GM21737 (cell line): ENCODE measurements at regions not wholly inside any gene's neighbourhood (a gene's known extent, or its start where the extent isn't known, plus 50 kb on each side); places are given as distances from the start of the nearest gene placed in this dataset.
A peak's percentile ranks its signal among the peaks of the same experiment; 100 is the strongest.
"Not testable (repeated sequence)": the region's sequence is repeated elsewhere in the genome, so short reads cannot be mapped to it uniquely, and the experiment has no call there.

Source experiments
- ATAC-seq: cut with Tn5 transposase; IDR thresholded peaks from one replicate; pipeline ENCODE4 v1.9.1; 2021; ENCODE audit warnings: mild to moderate bottlenecking, moderate library complexity; ENCODE audit not compliant: unreplicated experiment

DNA sequence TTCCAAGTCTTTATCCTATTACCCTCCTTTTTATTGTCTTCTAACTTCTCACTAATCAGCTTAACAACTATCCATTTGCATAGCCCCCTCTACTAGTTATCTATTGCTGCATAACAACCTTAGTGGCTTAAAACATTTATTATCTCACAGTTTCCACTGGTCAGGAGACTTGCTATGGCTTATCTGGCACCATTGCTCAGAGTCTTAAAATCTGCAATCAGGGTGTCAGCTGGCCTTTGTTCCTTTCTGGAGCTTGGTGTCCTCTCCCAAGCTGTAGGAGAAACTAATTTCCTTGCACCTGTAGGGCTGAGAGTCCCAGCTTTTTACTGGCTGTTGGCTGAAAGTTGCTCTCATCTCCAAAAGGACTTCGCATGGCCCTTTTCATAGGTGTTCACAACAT, 137.0 kb upstream of the SMIM31 start:
- no peak for ATAC-seq

GRCh38 chr4:164617426-164617825, 136.5 kb upstream of the SMIM31 start:
- no peak for ATAC-seq

- no peak for ATAC-seq
Observed at GRCh38 chr4:164617911-164618310, 136.0 kb upstream of the SMIM31 start.

DNA sequence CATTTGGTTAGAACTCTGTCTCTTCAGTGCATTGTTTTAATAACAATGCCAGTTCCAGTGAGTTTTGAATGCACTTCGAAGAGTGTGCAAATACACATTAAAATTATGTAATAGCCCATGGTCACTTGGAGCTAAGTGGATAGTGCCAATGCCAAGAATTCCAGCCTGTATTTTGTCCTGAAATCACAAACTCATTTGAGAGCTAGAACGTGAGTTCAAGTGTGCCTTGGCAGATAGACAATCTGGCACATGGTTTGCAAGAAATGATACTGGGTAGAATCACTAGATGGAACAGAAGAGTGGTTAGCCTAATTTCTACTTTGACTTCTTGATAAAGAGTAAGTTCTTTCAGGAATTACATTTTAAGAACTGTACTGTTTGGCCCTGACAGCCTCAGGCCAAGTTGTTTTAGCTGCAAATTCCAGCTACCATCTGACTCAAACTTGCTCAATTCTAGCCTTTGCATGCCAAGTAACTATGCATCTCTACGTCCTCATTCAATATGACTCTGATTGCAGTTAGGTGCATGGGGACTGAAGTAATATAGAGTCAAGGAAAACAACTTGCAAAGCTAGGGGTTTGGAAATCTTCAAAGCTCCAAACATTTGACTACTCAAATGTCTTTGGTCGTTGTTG, 131.9 kb upstream of the SMIM31 start:
- ATAC-seq = no peak

GRCh38 chr4:164623099-164623498, 130.8 kb upstream of the SMIM31 start:
- ATAC-seq = no peak

DNA sequence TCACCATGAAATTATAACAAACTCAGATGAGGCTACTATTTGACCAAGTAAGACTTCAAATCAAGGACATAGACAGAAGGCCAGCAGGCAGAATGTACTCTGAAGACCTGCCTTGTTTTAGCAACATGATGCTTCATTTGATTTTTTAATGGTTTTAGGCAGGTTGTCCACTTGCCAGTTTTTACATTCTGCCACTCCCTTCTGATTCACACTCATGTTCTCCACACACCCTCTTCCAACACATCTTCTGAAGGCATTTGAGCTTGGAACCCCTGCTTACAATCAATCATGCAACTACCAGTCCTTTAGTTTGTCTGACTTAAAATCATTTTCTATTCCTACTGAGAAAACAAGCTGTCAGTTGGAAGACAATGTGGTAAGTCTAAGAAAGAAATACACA, 114.9 kb upstream of the SMIM31 start:
- ATAC-seq = no peak

DNA sequence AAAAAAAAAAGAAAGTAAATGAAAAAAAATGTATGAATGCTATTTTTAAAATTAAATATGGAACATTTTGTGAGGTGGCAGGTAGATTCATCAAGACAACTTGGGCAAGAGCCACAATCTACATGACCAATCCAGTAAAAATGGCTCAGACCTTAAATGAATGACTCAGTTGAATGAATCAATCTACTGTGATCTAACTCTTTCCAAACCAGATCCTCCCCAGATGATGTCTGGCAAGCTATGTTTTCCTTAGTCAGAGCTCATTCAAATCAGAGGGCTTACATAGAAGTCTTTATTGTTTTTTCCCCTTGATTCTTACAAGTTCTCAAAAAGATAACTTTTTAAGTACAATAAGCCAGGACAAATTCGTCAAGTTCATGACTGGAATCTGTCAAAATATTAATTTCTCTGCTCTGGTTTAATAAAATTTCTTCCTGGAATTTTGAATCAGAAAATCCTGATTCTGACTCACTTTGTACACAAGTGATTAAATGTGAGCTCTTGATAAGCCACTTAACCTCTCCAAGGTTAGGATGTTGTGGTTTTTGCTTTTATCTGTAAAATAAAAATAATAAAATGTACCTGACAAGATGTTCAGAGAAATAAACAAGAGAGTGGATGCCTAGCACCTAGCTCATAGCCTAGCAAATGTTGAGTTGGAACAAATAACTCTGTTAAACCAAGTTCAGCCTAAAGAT, 105.6 kb upstream of the SMIM31 start:
- no peak for ATAC-seq

- ATAC-seq = no peak
Observed at GRCh38 chr4:164648849-164649212, 105.1 kb upstream of the SMIM31 start.

GRCh38 chr4:164659765-164660164, 94.2 kb upstream of the SMIM31 start:
- no peak for ATAC-seq

GRCh38 chr4:164676152-164676551, 77.8 kb upstream of the SMIM31 start:
- not testable (repeated sequence) for ATAC-seq

- no peak for ATAC-seq
Observed at GRCh38 chr4:164683040-164683439, 70.9 kb upstream of the SMIM31 start.

- ATAC-seq = no peak
Observed at GRCh38 chr4:164695650-164696049, 58.3 kb upstream of the SMIM31 start.

DNA sequence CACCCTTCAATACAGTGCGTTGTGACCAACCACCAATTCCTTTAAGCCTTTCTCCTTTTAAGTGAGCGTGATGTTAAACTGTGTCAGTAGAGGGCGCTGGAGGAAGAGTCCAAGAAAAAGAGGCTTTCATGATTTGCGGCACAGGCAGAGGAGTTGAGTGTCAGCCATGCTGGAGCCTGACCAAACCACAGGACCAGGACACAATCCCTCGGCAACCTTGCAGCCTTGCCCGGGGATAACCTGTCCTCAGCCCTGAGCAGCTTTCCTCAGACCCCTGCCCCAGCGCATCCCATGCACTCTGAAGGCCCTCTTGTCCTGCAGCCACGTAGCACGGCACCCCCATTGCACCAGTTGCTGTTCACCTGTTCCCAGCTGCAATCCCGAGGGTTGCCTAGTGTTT, 53.5 kb upstream of the SMIM31 start:
- no peak for ATAC-seq

DNA sequence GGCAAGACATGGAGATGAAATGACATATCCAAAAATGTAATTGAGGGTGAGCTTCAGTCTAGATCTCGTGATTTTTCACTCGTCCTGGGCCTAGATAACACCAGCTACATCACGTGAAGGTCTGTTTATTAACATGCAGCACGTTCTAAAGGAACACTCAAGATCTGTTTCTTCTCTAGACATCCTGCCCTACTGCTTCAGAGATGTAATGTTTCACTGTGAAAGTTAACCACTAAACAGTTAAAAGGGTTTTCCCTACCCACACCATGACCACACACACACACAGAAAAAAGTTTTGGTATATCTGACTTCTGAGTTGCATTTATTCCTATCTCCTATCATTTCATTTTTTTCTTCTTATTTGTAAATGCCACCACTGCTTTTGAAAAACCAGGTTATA, 52.3 kb upstream of the SMIM31 start:
- peak; percentile 76 for ATAC-seq
